ENCODE measurements at regions not wholly inside any gene's neighbourhood (a gene's known extent, or its start where the extent isn't known, plus 50 kb on each side); places are given as distances from the start of the nearest gene placed in this dataset.

DNA sequence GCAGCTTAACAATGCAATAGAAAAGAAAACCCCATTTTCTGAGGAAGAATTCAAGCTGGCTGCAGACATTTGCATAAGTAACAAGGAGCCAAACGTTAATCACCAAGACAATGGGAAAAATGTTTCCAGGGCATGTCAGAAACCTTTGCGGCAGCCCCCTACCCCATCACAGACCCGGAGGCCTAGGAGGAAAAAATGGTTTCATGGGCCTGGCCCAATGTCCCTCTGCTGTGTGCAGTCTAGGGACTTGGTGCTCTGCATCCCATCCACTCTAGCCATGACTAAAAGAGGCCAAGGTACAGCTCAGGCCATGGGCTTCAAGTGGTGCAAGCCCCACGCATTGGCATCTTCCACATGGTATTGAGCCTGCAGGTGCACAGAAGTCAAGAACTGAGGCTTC is 147.0 kb upstream of the NR3C2 start:
- POLR2A ChIA-PET, result no interaction called here
- no peaks in the 10 kb centered on the region for H3K27me3 ChIP-seq (replicated peaks; ENCODE audit: control insufficient read depth, insufficient read depth, low read length)
- no peaks in the 10 kb centered on the region for H3K9me3 ChIP-seq

DNA sequence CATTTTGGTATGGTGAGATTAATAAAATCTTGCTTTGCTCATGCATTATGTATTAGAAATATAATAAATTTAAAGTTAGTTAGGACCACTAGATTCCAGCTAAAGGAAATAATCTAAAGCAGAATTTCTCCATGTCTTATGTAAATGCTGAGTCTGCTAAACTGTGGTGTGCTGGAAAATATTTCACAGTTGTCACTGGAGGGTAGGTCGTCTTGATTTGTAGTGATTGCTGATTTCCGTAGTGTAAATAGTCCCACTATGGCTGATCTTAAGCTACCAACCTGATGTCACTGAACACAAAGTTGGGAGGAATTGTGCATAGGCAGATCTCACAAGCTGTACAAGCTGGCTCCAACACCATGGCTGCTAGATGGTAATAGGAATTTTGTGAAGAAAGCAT is 133.4 kb upstream of the NR3C2 start:
- H3K9me3 Mint-ChIP-seq (ENCODE audit: unreplicated experiment), result no peaks in the 10 kb centered on the region
- CTCF ChIA-PET, result no interaction called here
- no peak overlapping the region for H3K4me3 ChIP-seq (ENCODE audit: low read depth, low read length)
- H3K36me3 ChIP-seq (ENCODE audit: control insufficient read depth, insufficient read depth, low read length), result no peaks in the 10 kb centered on the region
- no peak for DNase-seq
- H3K4me1 ChIP-seq, result no peaks in the 10 kb centered on the region
- no peak overlapping the region for H3K4me3 Mint-ChIP-seq (ENCODE audit: unreplicated experiment)
- no peaks in the 10 kb centered on the region for H3K4me1 Mint-ChIP-seq (ENCODE audit: low read depth, unreplicated experiment)
- no peaks in the 10 kb centered on the region for H3K9me3 ChIP-seq
- no peak overlapping the region for H3K27ac Mint-ChIP-seq (ENCODE audit: unreplicated experiment)
- no peaks in the 10 kb centered on the region for H3K27me3 Mint-ChIP-seq (ENCODE audit: insufficient read depth, unreplicated experiment)
- no peaks in the 10 kb centered on the region for H3K36me3 Mint-ChIP-seq (ENCODE audit: insufficient read depth, unreplicated experiment)
- H3K27me3 ChIP-seq (replicated peaks; ENCODE audit: control insufficient read depth, insufficient read depth, low read length), result no peaks in the 10 kb centered on the region
- TF ChIP-seq, protein P1, sequence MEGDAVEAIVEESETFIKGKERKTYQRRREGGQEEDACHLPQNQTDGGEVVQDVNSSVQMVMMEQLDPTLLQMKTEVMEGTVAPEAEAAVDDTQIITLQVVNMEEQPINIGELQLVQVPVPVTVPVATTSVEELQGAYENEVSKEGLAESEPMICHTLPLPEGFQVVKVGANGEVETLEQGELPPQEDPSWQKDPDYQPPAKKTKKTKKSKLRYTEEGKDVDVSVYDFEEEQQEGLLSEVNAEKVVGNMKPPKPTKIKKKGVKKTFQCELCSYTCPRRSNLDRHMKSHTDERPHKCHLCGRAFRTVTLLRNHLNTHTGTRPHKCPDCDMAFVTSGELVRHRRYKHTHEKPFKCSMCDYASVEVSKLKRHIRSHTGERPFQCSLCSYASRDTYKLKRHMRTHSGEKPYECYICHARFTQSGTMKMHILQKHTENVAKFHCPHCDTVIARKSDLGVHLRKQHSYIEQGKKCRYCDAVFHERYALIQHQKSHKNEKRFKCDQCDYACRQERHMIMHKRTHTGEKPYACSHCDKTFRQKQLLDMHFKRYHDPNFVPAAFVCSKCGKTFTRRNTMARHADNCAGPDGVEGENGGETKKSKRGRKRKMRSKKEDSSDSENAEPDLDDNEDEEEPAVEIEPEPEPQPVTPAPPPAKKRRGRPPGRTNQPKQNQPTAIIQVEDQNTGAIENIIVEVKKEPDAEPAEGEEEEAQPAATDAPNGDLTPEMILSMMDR (IDR thresholded peaks at IDR 0.05; ENCODE audit: insufficient read depth in 1 of 2, low read depth in 1 of 2, low read length in 1 of 2, severe bottlenecking in 1 of 2, unreplicated experiment in 1 of 2), result no peak
- intact Hi-C loops (cut with micrococcal nuclease; ENCODE audit: unreplicated experiment), result no loop called here
- POLR2A ChIA-PET, result no interaction called here
- BruUV-seq (replicated peaks), result no TSS peak

More for the DNA sequence above, 147.0 kb upstream of the NR3C2 start:
- Histone ChIP-seq H3K36me3 (ENCODE audit: control insufficient read depth, insufficient read depth, low read length) (no peaks in the 10 kb centered on the region), H3K4me1 (no peaks in the 10 kb centered on the region), H3K4me3 (ENCODE audit: low read depth, low read length) (no peak overlapping the region)
- CTCF ChIA-PET, result no interaction called here
- BruUV-seq (replicated peaks), result no TSS peak
- Mint-ChIP-seq H3K27me3 (ENCODE audit: insufficient read depth, unreplicated experiment) (no peaks in the 10 kb centered on the region), H3K4me3 (ENCODE audit: unreplicated experiment) (no peak overlapping the region), H3K36me3 (ENCODE audit: insufficient read depth, unreplicated experiment) (no peaks in the 10 kb centered on the region), H3K27ac (ENCODE audit: unreplicated experiment) (no peak overlapping the region), H3K4me1 (ENCODE audit: low read depth, unreplicated experiment) (no peaks in the 10 kb centered on the region), H3K9me3 (ENCODE audit: unreplicated experiment) (peaks cover 21% of the 10 kb centered on the region)
- TF ChIP-seq, protein P1 (IDR thresholded peaks at IDR 0.05; ENCODE audit: insufficient read depth in 1 of 2, low read depth in 1 of 2, low read length in 1 of 2, severe bottlenecking in 1 of 2, unreplicated experiment in 1 of 2), result no peak
- DNase-seq, result no peak
- intact Hi-C loops (cut with micrococcal nuclease; ENCODE audit: unreplicated experiment), result no loop called here

DNA sequence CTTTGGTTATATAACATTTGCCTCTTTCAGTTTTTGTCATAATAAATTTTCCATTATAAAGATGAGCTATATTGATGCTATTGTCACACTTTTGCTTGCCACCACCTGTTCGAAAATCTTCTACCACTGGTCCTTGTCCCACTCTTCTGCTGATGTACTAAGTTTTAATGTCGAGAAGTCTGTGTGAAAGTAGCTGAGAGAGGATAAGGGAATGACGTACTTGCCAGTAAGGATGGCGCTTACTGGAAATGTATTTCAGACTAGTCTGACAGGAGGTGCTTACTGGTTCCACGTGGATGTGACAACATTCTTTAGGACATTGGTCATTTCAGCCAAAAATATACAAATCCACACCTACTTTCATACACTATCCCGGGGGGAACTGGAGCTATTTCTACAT is 132.7 kb upstream of the NR3C2 start:
- no peaks in the 10 kb centered on the region for H3K9me3 Mint-ChIP-seq (ENCODE audit: unreplicated experiment)
- H3K36me3 Mint-ChIP-seq (ENCODE audit: insufficient read depth, unreplicated experiment), result no peaks in the 10 kb centered on the region
- H3K9me3 ChIP-seq, result peaks cover 3% of the 10 kb centered on the region; the same call in 1 of the 2 replicates
- ChIA-PET CTCF (no interaction called here), POLR2A (no interaction called here)
- no peaks in the 10 kb centered on the region for H3K36me3 ChIP-seq (ENCODE audit: control insufficient read depth, insufficient read depth, low read length)
- H3K27me3 ChIP-seq (replicated peaks; ENCODE audit: control insufficient read depth, insufficient read depth, low read length), result no peaks in the 10 kb centered on the region
- no TSS peak for BruUV-seq (replicated peaks)
- H3K4me3 ChIP-seq (ENCODE audit: low read depth, low read length), result no peak overlapping the region
- H3K4me1 Mint-ChIP-seq (ENCODE audit: low read depth, unreplicated experiment), result no peaks in the 10 kb centered on the region
- no peak overlapping the region for H3K27ac Mint-ChIP-seq (ENCODE audit: unreplicated experiment)
- H3K4me3 Mint-ChIP-seq (ENCODE audit: unreplicated experiment), result no peak overlapping the region
- intact Hi-C loops (cut with micrococcal nuclease; ENCODE audit: unreplicated experiment), result no loop called here
- no peaks in the 10 kb centered on the region for H3K27me3 Mint-ChIP-seq (ENCODE audit: insufficient read depth, unreplicated experiment)
- no peak for DNase-seq
- no peaks in the 10 kb centered on the region for H3K4me1 ChIP-seq
- TF ChIP-seq, protein P1 (IDR thresholded peaks at IDR 0.05; ENCODE audit: insufficient read depth in 1 of 2, low read depth in 1 of 2, low read length in 1 of 2, severe bottlenecking in 1 of 2, unreplicated experiment in 1 of 2), result no peak
